H9 (cell line): ENCODE measurements at regions not wholly inside any gene's neighbourhood (a gene's known extent, or its start where the extent isn't known, plus 50 kb on each side); places are given as distances from the start of the nearest gene placed in this dataset.

Experiments used
- DNase-seq: peaks from one replicate; pipeline ENCODE4 v3.0.0-alpha.2; 2017
- H2AFZ ChIP-seq: one replicate; pipeline ENCODE4 v1.6.1; 2013; ENCODE audit warnings: mild to moderate bottlenecking, low read length, control low read depth, moderate library complexity
- H2AK5ac ChIP-seq: 2 replicates; pipeline ENCODE4 v1.6.1; 2013; ENCODE audit warnings: low read length, control low read depth, mixed read lengths; ENCODE audit not compliant: insufficient read length
- H2BK120ac ChIP-seq: one replicate; pipeline ENCODE4 v1.6.1; 2013; ENCODE audit warnings: low read depth, mild to moderate bottlenecking, low read length, control low read depth, inconsistent platforms; ENCODE audit not compliant: poor library complexity, severe bottlenecking
- H2BK12ac ChIP-seq: 2 replicates; pipeline ENCODE4 v1.6.1; 2013; ENCODE audit warnings: low read length, control low read depth, mixed read lengths, low read depth; ENCODE audit not compliant: insufficient read length
- H2BK15ac ChIP-seq: 2 replicates; pipeline ENCODE4 v1.6.1; 2013; ENCODE audit warnings: low read depth, low read length, control low read depth
- H2BK20ac ChIP-seq: one replicate; pipeline ENCODE4 v1.6.1; 2013; ENCODE audit warnings: low read depth, mild to moderate bottlenecking, low read length, control low read depth, inconsistent platforms; ENCODE audit not compliant: poor library complexity, severe bottlenecking
- H2BK5ac ChIP-seq: 2 replicates; pipeline ENCODE4 v1.6.1; 2013; ENCODE audit warnings: low read length, control low read depth, mixed read lengths; ENCODE audit not compliant: insufficient read length
- H3K14ac ChIP-seq: 2 replicates; pipeline ENCODE4 v1.6.1; 2013; ENCODE audit warnings: low read length, control low read depth; ENCODE audit not compliant: insufficient read depth
- H3K18ac ChIP-seq: 2 replicates; pipeline ENCODE4 v1.6.1; 2013; ENCODE audit warnings: low read depth, mild to moderate bottlenecking, mixed read lengths, low read length, control low read depth; ENCODE audit not compliant: insufficient read length
- H3K23ac ChIP-seq: 2 replicates; pipeline ENCODE4 v1.6.1; 2013; ENCODE audit warnings: low read length, control low read depth, mixed read lengths, low read depth; ENCODE audit not compliant: insufficient read length
- H3K23me2 ChIP-seq: 2 replicates; pipeline ENCODE4 v1.6.1; 2013; ENCODE audit warnings: low read depth, mild to moderate bottlenecking, mixed read lengths, low read length, control low read depth; ENCODE audit not compliant: insufficient read length, poor library complexity, severe bottlenecking
- H3K27ac ChIP-seq: 2 replicates; pipeline ENCODE4 v1.5.1; 2013; ENCODE audit warnings: low read length, control low read depth, mixed read lengths, low read depth; ENCODE audit not compliant: insufficient read length
- H3K27me3 ChIP-seq: 2 replicates; pipeline ENCODE4 v1.6.1; 2013; ENCODE audit warnings: low read length, control low read depth, inconsistent platforms; ENCODE audit not compliant: insufficient read depth
- H3K4ac ChIP-seq: 2 replicates; pipeline ENCODE4 v1.6.1; 2013; ENCODE audit warnings: low read depth, mild to moderate bottlenecking, control low read depth, inconsistent platforms, low read length, moderate library complexity
- H3K4me1 ChIP-seq: 2 replicates; pipeline ENCODE4 v1.6.1; 2013; ENCODE audit warnings: low read length, control low read depth, inconsistent platforms; ENCODE audit not compliant: insufficient read depth
- H3K4me2 ChIP-seq: 2 replicates; pipeline ENCODE4 v1.6.1; 2013; ENCODE audit warnings: low read length, control low read depth, mixed read lengths; ENCODE audit not compliant: insufficient read length, insufficient read depth
- H3K56ac ChIP-seq: 2 replicates; pipeline ENCODE4 v1.6.1; 2013; ENCODE audit warnings: low read depth, mild to moderate bottlenecking, mixed read lengths, low read length, control low read depth; ENCODE audit not compliant: insufficient read length
- H3K79me1 ChIP-seq: 2 replicates; pipeline ENCODE4 v1.6.1; 2013; ENCODE audit warnings: low read depth, mild to moderate bottlenecking, moderate library complexity, low read length, control low read depth, inconsistent platforms; ENCODE audit not compliant: insufficient read depth, poor library complexity, severe bottlenecking
- H3K79me2 ChIP-seq: 2 replicates; pipeline ENCODE4 v1.6.1; 2013; ENCODE audit warnings: low read length, control low read depth, inconsistent platforms; ENCODE audit not compliant: insufficient read depth
- H3K9ac ChIP-seq: 2 replicates; pipeline ENCODE4 v1.6.1; 2013; ENCODE audit warnings: low read length, control low read depth, mixed read lengths; ENCODE audit not compliant: insufficient read length; ENCODE audit errors: extremely low read depth
- H3K9me3 ChIP-seq: one replicate; pipeline ENCODE4 v1.6.1; 2013; ENCODE audit warnings: low read depth, low read length, inconsistent platforms; ENCODE audit not compliant: control insufficient read depth
- H3T11ph ChIP-seq: one replicate; pipeline ENCODE4 v1.6.1; 2013; ENCODE audit warnings: mild to moderate bottlenecking, low read length, control low read depth, inconsistent platforms
- H4K20me1 ChIP-seq: one replicate; pipeline ENCODE4 v1.6.1; 2013; ENCODE audit not compliant: control insufficient read depth, insufficient read length, insufficient read depth
- H4K5ac ChIP-seq: 2 replicates; pipeline ENCODE4 v1.6.1; 2013; ENCODE audit warnings: low read depth, mild to moderate bottlenecking, mixed read lengths, low read length, control low read depth; ENCODE audit not compliant: insufficient read length
- H4K8ac ChIP-seq: replicated peaks from 2 replicates; pipeline ENCODE4 v1.6.1; 2013; ENCODE audit warnings: low read length, control low read depth, mixed read lengths, low read depth; ENCODE audit not compliant: insufficient read length
- H4K91ac ChIP-seq: 2 replicates; pipeline ENCODE4 v1.6.1; 2013; ENCODE audit warnings: low read depth, mild to moderate bottlenecking, moderate library complexity, mixed read lengths, low read length, control low read depth; ENCODE audit not compliant: insufficient read length
- H3K27ac Mint-ChIP-seq, 3 experiments: 2 replicates in 2 of 3; 3 replicates in 1 of 3; pipeline ENCODE4 v1.8.0; 2020 to 2021; ENCODE audit warnings: mixed read lengths in 3 of 3, mild to moderate bottlenecking in 1 of 3, moderate library complexity in 1 of 3
- H3K27me3 Mint-ChIP-seq: 2 replicates; pipeline ENCODE4 v1.8.0; 2021; ENCODE audit warnings: low read depth, mild to moderate bottlenecking, moderate library complexity, mixed read lengths
- H3K36me3 Mint-ChIP-seq, 3 experiments: 2 replicates in 2 of 3; 3 replicates in 1 of 3; pipeline ENCODE4 v1.8.0; 2020 to 2021; ENCODE audit warnings: low read depth in 3 of 3, mixed read lengths in 3 of 3; ENCODE audit not compliant: insufficient read depth in 1 of 3
- H3K4me1 Mint-ChIP-seq, 2 experiments: 2 replicates each; pipeline ENCODE4 v1.8.0; 2020; ENCODE audit warnings: mixed read lengths in 2 of 2
- H3K4me3 Mint-ChIP-seq, 2 experiments: 2 replicates in 1 of 2; 3 replicates in 1 of 2; pipeline ENCODE4 v1.8.0; 2020 to 2021; ENCODE audit warnings: mild to moderate bottlenecking in 2 of 2, mixed read lengths in 2 of 2, moderate library complexity in 1 of 2
- H3K9me3 Mint-ChIP-seq, 2 experiments: 2 replicates in 1 of 2; 3 replicates in 1 of 2; pipeline ENCODE4 v1.8.0; 2020; ENCODE audit warnings: mild to moderate bottlenecking in 2 of 2, mixed read lengths in 2 of 2, moderate library complexity in 1 of 2
- CTCF ChIP-seq: fragments of 200-600 bp; sonication (generic); conservative IDR thresholded peaks from 3 replicates; pipeline ENCODE4 v1.8.0; 2021; ENCODE audit warnings: antibody characterized with exemption, mild to moderate bottlenecking
- WGBS: extraction: QIAGEN DNeasy Blood & Tissue Kit; methylation state at CpG from one replicate; pipeline ENCODE4 v1.1.7; 2013; ENCODE audit warnings: missing lambda C conversion rate, low lambda C conversion rate, mixed read lengths; ENCODE audit not compliant: insufficient read length; ENCODE audit errors: extremely low coverage; 5-methylcytosine and 5-hydroxymethylcytosine counted together

GRCh38 chr5:57828221-57828620 lies 345.6 kb upstream of the ACTBL2 start:
- Histone ChIP-seq H3K27ac (no peak overlapping the region), H2BK15ac (no peak overlapping the region)

More at GRCh38 chr5:57828221-57828620, 345.6 kb upstream of the ACTBL2 start:
- Histone ChIP-seq H4K91ac (no peak overlapping the region), H2BK20ac (no peak overlapping the region), H3K4me2 (no peak overlapping the region), H3K4ac (no peak overlapping the region), H2BK12ac (no peak overlapping the region), H2BK5ac (no peak overlapping the region), H3K4me1 (no peaks in the 10 kb centered on the region), H4K5ac (no peak overlapping the region), H3K79me1 (no peaks in the 10 kb centered on the region), H3K27me3 (no peaks in the 10 kb centered on the region), H2AFZ (no peak overlapping the region), H3K18ac (no peak overlapping the region), H4K8ac (no peak overlapping the region), H2AK5ac (no peak overlapping the region), H3K23me2 (no peaks in the 10 kb centered on the region), H3K56ac (no peak overlapping the region), H3T11ph (no peak overlapping the region), H3K79me2 (no peaks in the 10 kb centered on the region), H2BK120ac (no peak overlapping the region), H4K20me1 (no peaks in the 10 kb centered on the region), H3K9me3 (no peaks in the 10 kb centered on the region), H3K23ac (no peak overlapping the region), H3K14ac (no peak overlapping the region), H3K9ac (no peak overlapping the region)
- WGBS = no CpG with 5 or more reads among the region's 1 CpG
- Mint-ChIP-seq H3K36me3 (no peaks in the 10 kb centered on the region; a peak in 1 of 7 replicates), H3K4me3 (no peak overlapping the region), H3K4me1 (peaks cover 0 to 4% of the 10 kb centered on the region in 2 experiments; a peak in 3 of 4 replicates), H3K27me3 (no peaks in the 10 kb centered on the region; the same call in 1 of the 2 replicates), H3K27ac (no peak overlapping the region), H3K9me3 (no peaks in the 10 kb centered on the region)
- no peak for DNase-seq
- TF ChIP-seq CTCF = no peak
